Endothelial cell of umbilical vein (primary cell): ENCODE measurements at regions not wholly inside any gene's neighbourhood (a gene's known extent, or its start where the extent isn't known, plus 50 kb on each side); places are given as distances from the start of the nearest gene placed in this dataset.

Experiments
- BruUV-seq: library from RNA; stranded (reverse); fragments of 400-500 nt; replicated peaks from 2 replicates; lab custom pipeline; 2021; lab: Mats Ljungman, UMichigan
- CTCF ChIA-PET: fragments of 300-600, 350-600 bp; sonication (Branson Sonifier 250); formaldehyde crosslinking; loops from one replicate; lab custom pipeline; 2021; ENCODE audit warnings: antibody characterized with exemption, inconsistent platforms; lab: Charles Lee
- POLR2A ChIA-PET: fragments of 300-600, 350-600 bp; sonication (Branson Sonifier 250); formaldehyde crosslinking; loops from one replicate; lab custom pipeline; 2021; ENCODE audit warnings: antibody characterized with exemption, inconsistent platforms; lab: Charles Lee
- DNase-seq: peaks from one replicate; pipeline ENCODE4 v3.0.0-alpha.2; 2011; ENCODE audit warnings: low read depth, low spot score
- FAIRE-seq: peaks from 2 replicates; lab custom pipeline; 2011; peaks lifted over from hg19 to GRCh38; lab: Jason Lieb, UNC
- H2AFZ ChIP-seq: 2 replicates; pipeline ENCODE4 v1.6.0; 2012; ENCODE audit warnings: low read depth, low read length, control low read depth, inconsistent platforms
- H3K27ac ChIP-seq: 2 replicates; pipeline ENCODE4 v1.5.1; 2011; ENCODE audit warnings: low read depth, mild to moderate bottlenecking, control low read depth, low read length, moderate library complexity; ENCODE audit not compliant: insufficient read depth
- H3K27me3 ChIP-seq, 2 experiments: 2 replicates each; pipeline versions ENCODE4 v1.6.0 to v1.6.1; 2011; ENCODE audit warnings: low read length in 2 of 2, mixed read lengths in 1 of 2; ENCODE audit not compliant: control insufficient read depth in 2 of 2, insufficient read depth in 2 of 2
- H3K36me3 ChIP-seq, 2 experiments: 2 replicates in 1 of 2; 3 replicates in 1 of 2; pipeline ENCODE4 v1.5.1; 2011; ENCODE audit warnings: low read length in 2 of 2, mild to moderate bottlenecking in 1 of 2, moderate library complexity in 1 of 2; ENCODE audit not compliant: control insufficient read depth in 2 of 2, insufficient read depth in 2 of 2; ENCODE audit errors: extremely low read depth in 1 of 2
- H3K4me1 ChIP-seq: 3 replicates; pipeline ENCODE4 v1.5.1; 2011; ENCODE audit warnings: mild to moderate bottlenecking, low read length; ENCODE audit not compliant: control insufficient read depth, insufficient read depth; ENCODE audit errors: extremely low read depth
- H3K4me2 ChIP-seq: 2 replicates; pipeline ENCODE4 v1.6.1; 2011; ENCODE audit warnings: low read length, control low read depth, mixed read lengths; ENCODE audit not compliant: insufficient read depth
- H3K4me3 ChIP-seq, 3 experiments: fragments of 200-600 bp in 1 of 3; sonication (generic), shearing (Covaris generic) in 1 of 3; replicated peaks in 1 of 3; 2 replicates each; pipeline ENCODE4 v1.5.1; 2011 to 2016; ENCODE audit warnings: control low read depth in 3 of 3, low read length in 3 of 3, mild to moderate bottlenecking in 2 of 3, inconsistent platforms in 1 of 3, low read depth in 1 of 3, moderate library complexity in 1 of 3; ENCODE audit not compliant: insufficient read depth in 1 of 3
- H3K79me2 ChIP-seq: 2 replicates; pipeline ENCODE4 v1.6.0; 2012; ENCODE audit warnings: low read length, inconsistent platforms; ENCODE audit not compliant: control insufficient read depth, insufficient read depth
- H3K9ac ChIP-seq: replicated peaks from 2 replicates; pipeline ENCODE3; 2011; ENCODE audit warnings: low read length, control low read depth; ENCODE audit not compliant: insufficient read depth; ENCODE audit errors: extremely low read depth
- H3K9me1 ChIP-seq: replicated peaks from 3 replicates; pipeline ENCODE4 v1.6.0; 2011; ENCODE audit warnings: mild to moderate bottlenecking, low read length; ENCODE audit not compliant: control insufficient read depth, insufficient read depth; ENCODE audit errors: extremely low read depth
- H3K9me3 ChIP-seq: replicated peaks from 2 replicates; pipeline ENCODE4 v1.5.1; 2012; ENCODE audit warnings: low read length, inconsistent platforms; ENCODE audit not compliant: control insufficient read depth, insufficient read depth
- H4K20me1 ChIP-seq: replicated peaks from 2 replicates; pipeline ENCODE3; 2011; ENCODE audit warnings: mild to moderate bottlenecking, low read length; ENCODE audit not compliant: control insufficient read depth, insufficient read depth; ENCODE audit errors: extremely low read depth
- EZH2 ChIP-seq: IDR thresholded peaks from 2 replicates; pipeline ENCODE4 v1.6.1; 2012; ENCODE audit warnings: borderline replicate concordance, low read depth, mild to moderate bottlenecking, moderate library complexity, low read length, inconsistent platforms; ENCODE audit not compliant: severe bottlenecking
- FOS ChIP-seq: IDR thresholded peaks from 2 replicates; pipeline ENCODE4 v1.6.1; 2011; ENCODE audit warnings: mild to moderate bottlenecking, low read length, moderate library complexity, borderline replicate concordance; ENCODE audit not compliant: insufficient read depth
- GATA2 ChIP-seq: IDR thresholded peaks from 2 replicates; pipeline ENCODE4 v1.7.0; 2011; ENCODE audit warnings: low read depth, mild to moderate bottlenecking, moderate library complexity, mixed read lengths, low read length; ENCODE audit not compliant: insufficient read length, insufficient read depth
- JUN ChIP-seq: IDR thresholded peaks from 2 replicates; pipeline ENCODE4 v1.6.1; 2011; ENCODE audit warnings: borderline replicate concordance, low read depth; ENCODE audit not compliant: insufficient read length, insufficient read depth
- MYC ChIP-seq: IDR thresholded peaks from one replicate; pipeline ENCODE4 v1.6.1; 2011; ENCODE audit warnings: mild to moderate bottlenecking, low read depth, low read length
- POLR2A ChIP-seq: IDR thresholded peaks from 2 replicates; pipeline ENCODE4 v1.6.1; 2012; ENCODE audit warnings: low read depth, mild to moderate bottlenecking, control low read depth, low read length
- POLR2AphosphoS5 ChIP-seq: IDR thresholded peaks from 2 replicates; pipeline ENCODE4 v1.6.1; 2012; ENCODE audit warnings: low read depth, mild to moderate bottlenecking, control low read depth, low read length, moderate library complexity; ENCODE audit not compliant: insufficient read depth
- dilution Hi-C: fragments of 300-500 bp; cut with MboI; formaldehyde crosslinking; loops from one replicate; pipeline ENCODE4 v1.15.0; 2019; ENCODE audit warnings: low sequenced_read_pairs; ENCODE audit not compliant: extremely low pct_ligation_motif_present
- intact Hi-C: fragments of 100-400 bp; cut with micrococcal nuclease; formaldehyde crosslinking; loops from one replicate; pipeline ENCODE4 v1.10.0; 2022
- TF ChIP-seq, protein P1 (sequence below): IDR thresholded peaks from 2 replicates; pipeline ENCODE4 v1.6.1; 2011; ENCODE audit not compliant: insufficient read depth, insufficient read length
- TF ChIP-seq, protein P2 (sequence below), 2 donors: IDR thresholded peaks; 1 replicate in 1 of 2; 2 replicates in 1 of 2; pipeline ENCODE4 v1.5.1; 2011; ENCODE audit warnings: low read length in 2 of 2, mild to moderate bottlenecking in 2 of 2, moderate library complexity in 2 of 2, control low read depth in 1 of 2, inconsistent platforms in 1 of 2, low read depth in 1 of 2; ENCODE audit not compliant: insufficient read depth in 1 of 2; ENCODE audit errors: extremely low read depth in 1 of 2

DNA sequence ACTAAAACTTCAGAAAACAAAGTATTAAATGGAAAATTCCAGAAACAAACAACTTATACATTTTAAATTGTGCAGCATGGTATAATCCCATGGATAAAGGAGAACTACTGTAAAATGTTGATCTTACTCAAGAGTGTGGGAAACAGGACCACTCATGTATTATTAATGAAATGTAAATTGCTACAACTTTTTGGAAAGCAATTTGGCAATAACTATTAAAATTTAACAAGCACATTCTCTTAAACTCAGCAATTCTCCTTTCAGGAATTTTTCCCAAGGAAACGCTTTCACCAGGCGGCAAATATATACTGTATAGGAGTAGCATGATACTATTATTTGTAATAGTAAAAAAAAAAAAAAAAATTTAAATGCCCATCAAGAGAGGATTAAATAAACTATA, 284.5 kb upstream of the AMIGO2 start:
- Histone ChIP-seq H4K20me1 (no peaks in the 10 kb centered on the region), H3K27ac (no peak overlapping the region), H3K9me1 (no peaks in the 10 kb centered on the region), H3K9ac (no peak overlapping the region), H2AFZ (no peak overlapping the region), H3K4me1 (peaks cover 20% of the 10 kb centered on the region), H3K4me2 (no peak overlapping the region), H3K9me3 (no peaks in the 10 kb centered on the region), H3K27me3 (no peaks in the 10 kb centered on the region), H3K36me3 (no peaks in the 10 kb centered on the region), H3K4me3 (no peak overlapping the region), H3K79me2 (no peaks in the 10 kb centered on the region)
- intact Hi-C loops = no loop called here
- ChIA-PET POLR2A (no interaction called here), CTCF (interaction anchor here (1.3 to 2.5 kb wide), 2 partner anchors 33 to 332 kb away, joined by 3 to 12 read pairs; no protein-coding TSS in a partner anchor)
- no peak for FAIRE-seq
- DNase-seq = no peak
- TF ChIP-seq JUN (no peak), GATA2 (no peak), POLR2AphosphoS5 (no peak), EZH2 (no peak), POLR2A (no peak), FOS (no peak), MYC (no peak)
- TF ChIP-seq, protein P1, sequence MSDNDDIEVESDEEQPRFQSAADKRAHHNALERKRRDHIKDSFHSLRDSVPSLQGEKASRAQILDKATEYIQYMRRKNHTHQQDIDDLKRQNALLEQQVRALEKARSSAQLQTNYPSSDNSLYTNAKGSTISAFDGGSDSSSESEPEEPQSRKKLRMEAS = no peak
- TF ChIP-seq, protein P2, sequence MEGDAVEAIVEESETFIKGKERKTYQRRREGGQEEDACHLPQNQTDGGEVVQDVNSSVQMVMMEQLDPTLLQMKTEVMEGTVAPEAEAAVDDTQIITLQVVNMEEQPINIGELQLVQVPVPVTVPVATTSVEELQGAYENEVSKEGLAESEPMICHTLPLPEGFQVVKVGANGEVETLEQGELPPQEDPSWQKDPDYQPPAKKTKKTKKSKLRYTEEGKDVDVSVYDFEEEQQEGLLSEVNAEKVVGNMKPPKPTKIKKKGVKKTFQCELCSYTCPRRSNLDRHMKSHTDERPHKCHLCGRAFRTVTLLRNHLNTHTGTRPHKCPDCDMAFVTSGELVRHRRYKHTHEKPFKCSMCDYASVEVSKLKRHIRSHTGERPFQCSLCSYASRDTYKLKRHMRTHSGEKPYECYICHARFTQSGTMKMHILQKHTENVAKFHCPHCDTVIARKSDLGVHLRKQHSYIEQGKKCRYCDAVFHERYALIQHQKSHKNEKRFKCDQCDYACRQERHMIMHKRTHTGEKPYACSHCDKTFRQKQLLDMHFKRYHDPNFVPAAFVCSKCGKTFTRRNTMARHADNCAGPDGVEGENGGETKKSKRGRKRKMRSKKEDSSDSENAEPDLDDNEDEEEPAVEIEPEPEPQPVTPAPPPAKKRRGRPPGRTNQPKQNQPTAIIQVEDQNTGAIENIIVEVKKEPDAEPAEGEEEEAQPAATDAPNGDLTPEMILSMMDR (IDR thresholded peaks at IDR 0.05; ENCODE audit: extremely low read depth in 1 of 2, insufficient read depth in 1 of 2, low read depth in 1 of 2, low read length in 2 of 2) = no peak
- no TSS peak for BruUV-seq
- dilution Hi-C loops = no loop called here
